GM21423 (cell line): ENCODE measurements at regions not wholly inside any gene's neighbourhood (a gene's known extent, or its start where the extent isn't known, plus 50 kb on each side); places are given as distances from the start of the nearest gene placed in this dataset.

ENCODE experiments used
- ATAC-seq: cut with Tn5 transposase; IDR thresholded peaks from one replicate; pipeline ENCODE4 v1.9.1; 2021; ENCODE audit warnings: mild to moderate bottlenecking, moderate library complexity; ENCODE audit not compliant: unreplicated experiment

DNA sequence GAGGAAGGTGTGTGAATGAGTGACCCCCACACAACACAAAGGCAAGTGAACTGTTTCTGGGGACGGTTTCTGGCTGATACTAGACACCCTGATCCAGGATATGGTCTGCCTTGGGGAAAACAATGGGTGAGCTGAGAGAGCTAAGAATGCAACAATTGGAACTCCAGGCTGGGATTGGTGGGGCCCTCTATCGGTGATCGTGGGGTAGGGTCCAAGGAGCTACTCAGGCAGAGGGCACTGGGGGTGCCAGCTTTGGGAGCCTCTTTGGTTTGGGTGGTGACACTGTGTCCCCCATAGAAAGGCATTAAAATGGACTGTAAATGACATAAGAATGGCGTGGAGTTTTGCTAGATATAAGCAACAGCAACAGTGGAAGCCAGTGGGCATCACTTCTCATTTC is 439.1 kb downstream of the DMAC1 start:
- no peak for ATAC-seq

DNA sequence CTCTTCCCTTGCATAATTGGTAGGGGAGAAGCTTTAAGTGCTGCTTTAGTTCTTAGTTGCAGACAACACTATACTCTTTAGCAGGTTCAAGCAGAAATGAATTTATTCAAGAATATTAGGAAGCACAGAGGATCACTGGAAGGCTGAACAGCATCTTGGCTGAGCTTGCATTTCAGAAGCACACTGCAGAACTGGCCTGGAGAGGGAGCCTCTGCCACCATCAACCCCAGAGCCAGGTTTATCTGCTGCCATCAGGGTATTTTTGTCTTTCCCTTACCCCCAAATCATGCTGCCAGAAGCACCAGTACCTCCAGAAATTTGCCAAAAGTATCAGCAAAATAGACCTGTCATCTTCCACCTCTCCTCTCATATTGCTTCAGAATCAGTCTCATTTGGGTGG is 440.7 kb downstream of the DMAC1 start:
- ATAC-seq: no peak

DNA sequence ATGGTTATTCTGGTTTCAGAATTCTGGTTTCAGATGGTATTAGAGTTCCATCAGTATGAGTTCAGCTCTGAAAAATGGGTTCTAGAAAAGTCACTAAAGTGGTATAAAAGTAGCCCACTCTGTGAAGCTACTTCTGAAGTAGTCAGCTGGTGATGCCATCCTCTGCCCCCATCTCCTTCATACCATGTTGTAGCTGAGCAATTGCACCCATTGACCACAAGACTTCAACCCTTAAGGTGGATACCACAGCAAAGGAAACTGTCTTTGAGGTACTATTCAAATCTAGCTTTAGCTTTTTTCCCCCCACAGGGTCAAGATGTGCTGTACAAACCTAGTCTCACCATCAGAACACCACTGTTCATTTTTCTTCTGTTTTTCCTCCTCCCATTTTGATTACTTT is 444.9 kb downstream of the DMAC1 start:
- ATAC-seq: no peak

DNA sequence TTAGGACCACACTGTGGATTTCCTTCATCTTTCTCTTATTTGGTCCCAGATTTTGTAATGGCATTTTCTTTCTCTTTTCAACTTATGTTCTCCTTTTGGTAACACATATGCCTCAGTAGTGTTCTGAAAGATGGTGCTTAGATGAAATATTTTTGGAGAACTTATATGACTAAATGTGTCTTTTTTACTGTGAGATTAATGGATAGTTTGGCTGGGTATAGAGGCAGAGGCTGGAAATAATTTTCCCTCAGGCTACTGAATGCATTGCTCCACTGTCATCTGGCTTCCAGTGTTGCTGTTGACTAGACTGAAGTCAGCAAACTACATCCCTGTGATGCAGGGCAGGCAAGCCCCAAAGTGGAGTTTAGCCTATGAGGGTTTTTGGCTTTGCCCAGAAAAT is 450.9 kb downstream of the DMAC1 start:
- no peak for ATAC-seq

DNA sequence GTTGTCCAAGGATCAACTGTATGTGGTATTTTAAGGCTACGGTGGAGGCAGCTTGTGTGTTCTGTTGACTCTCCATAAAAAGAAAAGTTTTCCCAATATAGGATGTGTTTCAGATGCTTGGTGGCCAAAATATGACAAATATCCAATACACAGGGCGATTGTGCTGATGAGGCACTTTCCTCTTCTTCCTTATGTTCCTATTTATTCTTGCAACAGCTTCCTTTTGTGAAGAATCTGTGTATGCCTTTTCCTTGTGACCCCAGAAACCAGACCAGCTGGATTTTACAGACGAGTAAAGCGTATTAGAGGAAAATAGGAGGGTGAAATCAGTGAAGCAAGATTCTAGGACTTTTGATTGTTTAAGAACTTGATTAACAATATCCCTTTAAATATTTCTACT is 452.0 kb downstream of the DMAC1 start:
- no peak for ATAC-seq

DNA sequence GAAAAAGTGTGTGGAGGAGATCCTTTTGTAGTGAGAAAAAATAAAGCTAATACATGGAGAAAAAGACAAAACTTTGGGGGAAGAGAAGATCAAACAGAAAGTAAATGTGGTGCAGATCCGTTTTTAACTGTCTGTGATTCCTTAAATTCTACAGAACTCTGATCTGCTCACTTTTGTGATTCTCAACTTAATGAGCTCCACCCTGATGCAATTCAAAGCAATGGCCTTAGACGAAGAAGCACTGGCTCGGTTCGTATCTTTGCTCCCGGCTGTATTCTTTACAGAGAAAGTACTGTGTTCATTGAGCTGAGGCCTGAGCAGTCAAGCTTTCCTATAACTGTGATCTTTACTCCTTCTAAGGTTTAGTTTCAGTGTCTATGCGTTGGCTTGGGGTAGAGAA is 453.4 kb downstream of the DMAC1 start:
- ATAC-seq: no peak

DNA sequence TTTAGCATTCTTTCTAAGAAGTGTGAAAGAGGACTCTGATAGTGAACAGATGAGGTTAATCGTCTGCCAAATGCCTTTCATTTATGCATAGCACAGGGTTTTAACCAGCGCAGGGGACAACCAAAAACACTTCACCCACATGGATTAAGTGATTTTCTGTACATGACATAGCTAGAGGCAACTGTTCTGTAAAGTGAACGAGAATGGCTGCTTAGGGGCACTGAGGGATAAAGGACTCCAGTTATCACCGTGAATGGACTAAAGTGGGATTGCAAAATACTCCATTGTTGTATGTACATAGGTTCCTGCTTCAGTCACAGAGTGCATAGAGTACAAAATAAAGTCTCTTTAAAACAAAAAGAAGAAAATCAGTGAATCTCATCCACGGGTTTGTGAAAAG is 456.8 kb downstream of the DMAC1 start:
- no peak for ATAC-seq

DNA sequence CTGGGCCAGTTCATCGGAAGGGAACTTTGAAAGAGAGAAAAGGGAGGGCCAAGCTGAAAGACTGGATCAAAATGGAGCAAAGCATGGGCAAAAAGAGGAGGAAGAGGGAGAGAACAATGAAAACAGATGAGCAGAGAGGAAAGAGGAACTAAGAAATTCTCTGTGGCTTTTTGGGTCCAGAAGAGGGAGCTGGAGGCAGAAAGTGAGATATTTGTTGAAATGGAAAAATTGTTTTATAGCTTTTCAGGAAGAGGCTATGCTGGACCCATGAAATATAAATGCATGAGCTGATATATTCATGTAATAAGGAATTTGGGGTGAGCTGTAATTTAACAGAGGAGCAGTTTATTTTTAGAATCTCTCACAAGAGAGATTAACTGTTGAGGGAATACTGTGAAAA is 457.3 kb downstream of the DMAC1 start:
- peak; percentile 77 for ATAC-seq

DNA sequence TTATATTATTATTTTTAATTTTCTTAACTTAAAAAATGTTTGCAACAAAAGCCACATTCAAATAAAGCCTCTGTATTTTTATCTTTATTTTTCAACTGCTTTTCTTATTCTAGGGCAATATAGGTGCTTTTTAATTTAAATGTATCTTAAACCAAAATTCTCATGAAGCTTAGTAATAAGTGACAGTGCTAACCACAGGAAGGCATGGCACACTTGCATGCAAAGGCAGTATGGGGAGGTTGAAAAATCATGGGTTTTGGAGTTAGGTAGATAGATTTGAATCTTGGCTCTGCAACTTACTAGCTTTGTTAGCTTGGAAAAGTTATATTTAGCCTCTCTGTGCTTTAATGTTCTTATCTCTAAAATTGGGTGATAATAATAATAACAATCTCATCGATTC is 458.0 kb downstream of the DMAC1 start:
- peak; percentile 55 for ATAC-seq

DNA sequence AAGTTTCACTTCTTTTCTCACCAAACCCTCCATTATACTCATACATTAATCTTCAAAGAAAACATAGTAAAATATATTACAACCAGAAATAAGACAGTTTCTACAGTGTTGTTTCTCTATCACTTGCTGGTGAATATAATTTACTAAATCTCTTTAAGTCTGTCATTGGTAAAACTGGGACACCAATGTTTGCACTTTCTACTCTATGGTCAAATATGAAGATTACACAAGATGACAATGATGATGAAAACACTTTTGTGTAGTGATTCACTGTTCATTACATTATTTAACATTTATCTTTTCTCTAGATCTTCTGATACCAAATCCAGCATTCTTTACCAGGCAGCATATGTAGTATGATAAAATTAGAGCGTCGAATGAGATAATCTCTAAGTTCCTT is 459.1 kb downstream of the DMAC1 start:
- ATAC-seq: no peak

DNA sequence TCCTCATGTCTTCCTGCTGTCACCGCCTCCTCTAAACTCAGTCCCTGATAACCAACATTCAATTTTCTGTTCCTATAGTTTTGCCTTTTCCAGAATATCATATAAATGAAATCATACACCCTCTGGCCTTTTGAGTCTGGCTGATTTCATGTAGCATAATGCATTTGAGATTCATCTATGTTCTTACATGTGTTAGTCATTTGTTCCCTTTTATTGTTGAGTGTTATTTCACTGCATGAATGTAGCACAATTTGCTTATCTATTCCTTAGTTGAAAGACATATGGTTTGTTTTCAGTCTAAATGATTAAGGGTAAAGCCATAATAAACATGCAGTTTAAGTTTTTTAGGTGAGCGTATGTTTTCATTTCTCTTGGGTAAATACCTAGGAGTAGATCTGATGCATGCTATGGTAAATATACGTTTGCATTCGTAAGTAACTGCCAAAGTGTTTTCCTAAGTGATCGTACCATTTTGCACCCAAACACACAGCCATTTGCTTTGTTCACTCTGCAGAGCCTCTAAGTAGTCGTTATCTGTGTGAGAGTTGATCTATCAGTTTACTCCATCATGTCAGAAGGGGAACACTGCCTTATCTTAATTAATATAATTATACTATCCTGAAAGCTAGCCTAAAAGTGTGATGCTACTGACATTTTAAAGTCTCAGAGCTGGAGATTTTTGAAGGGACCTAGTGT is 460.8 kb downstream of the DMAC1 start:
- ATAC-seq: no peak

DNA sequence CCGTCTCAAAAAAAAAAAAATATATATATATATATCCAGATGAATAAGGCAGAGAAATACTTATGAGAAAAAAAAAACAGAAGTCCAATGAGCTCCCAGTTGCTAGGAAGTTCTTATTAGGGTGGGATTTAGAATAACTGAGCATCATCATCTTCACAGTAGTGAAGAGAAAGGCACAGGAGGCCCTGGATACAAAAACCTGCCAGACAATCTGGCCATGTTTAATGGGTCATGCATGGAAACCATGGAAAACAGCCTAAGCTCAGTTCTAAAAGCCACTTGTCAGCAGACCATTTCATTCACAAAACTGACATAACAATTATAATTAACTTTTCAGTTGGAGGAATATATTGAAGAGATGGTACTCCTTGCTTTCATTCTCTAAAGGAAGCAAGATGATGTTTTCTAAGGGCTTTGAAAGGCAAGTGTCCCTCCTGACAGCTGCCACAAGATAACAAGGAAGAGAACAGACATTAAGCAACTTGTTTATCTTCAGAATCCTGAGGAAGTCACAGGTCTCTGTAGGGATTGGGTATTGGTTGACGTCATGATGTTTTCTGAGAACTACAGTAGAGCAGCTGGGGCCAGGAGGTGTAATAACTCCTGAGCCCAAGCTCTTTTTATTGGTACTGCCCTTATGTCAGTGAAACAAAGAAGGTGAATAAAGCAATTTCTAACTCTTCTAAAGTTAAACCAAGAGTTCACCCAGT is 463.1 kb downstream of the DMAC1 start:
- no peak for ATAC-seq

DNA sequence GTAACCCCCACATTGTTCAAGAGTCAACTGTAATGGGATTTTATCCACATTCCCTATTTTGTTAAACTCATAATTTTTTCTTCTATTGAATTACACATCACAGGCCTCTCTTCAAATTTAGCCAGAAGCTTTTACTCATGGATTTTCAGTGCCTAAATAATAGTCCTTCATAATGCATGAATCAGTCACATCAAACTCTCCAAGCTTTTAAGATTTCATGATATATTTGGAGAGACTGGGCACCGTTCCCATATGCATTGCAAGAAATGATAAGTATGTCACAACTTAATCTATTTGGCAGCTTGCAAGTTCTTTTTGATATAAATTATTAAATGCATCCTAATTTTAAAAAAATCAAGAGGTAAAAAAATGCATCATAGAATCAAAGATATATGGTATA is 465.9 kb downstream of the DMAC1 start:
- ATAC-seq: no peak

DNA sequence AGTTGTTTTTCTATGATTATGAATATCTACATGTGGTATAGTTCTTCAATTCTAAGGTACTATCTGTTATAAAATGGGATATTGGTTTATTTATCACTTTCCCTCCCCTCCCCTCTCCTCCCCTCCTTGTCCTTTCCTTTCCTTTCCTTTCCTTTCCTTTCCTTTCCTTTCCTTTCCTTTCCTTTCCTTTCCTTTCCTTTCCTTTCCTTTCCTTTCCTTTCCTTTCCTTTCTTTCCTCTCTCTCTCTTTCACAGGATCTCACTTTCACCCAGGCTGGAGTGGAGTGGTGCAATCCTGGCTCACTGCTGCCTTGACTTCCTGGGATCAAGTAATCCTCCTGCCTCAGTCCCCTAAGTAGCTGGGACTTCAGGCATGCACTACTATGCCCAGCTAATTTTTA is 466.8 kb downstream of the DMAC1 start:
- no peak for ATAC-seq

DNA sequence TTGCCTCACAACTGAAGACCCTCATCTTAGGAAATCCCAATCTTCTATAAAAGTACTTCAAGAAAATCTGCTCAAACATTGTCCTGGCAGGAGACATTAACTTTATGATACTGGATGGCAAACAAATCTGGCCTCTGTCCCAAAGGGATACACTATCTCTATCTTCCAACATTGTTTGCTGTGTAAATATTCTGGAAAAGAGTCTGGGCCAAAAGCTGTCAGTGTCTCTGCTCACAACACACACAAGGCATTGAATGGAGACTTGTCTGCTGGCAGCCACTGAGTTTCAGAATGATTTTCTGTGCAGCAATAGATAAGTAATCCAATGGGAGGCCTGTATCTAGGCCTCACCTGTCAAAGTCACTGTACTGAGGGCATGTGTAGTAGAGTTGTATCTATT is 471.1 kb downstream of the DMAC1 start:
- no peak for ATAC-seq

DNA sequence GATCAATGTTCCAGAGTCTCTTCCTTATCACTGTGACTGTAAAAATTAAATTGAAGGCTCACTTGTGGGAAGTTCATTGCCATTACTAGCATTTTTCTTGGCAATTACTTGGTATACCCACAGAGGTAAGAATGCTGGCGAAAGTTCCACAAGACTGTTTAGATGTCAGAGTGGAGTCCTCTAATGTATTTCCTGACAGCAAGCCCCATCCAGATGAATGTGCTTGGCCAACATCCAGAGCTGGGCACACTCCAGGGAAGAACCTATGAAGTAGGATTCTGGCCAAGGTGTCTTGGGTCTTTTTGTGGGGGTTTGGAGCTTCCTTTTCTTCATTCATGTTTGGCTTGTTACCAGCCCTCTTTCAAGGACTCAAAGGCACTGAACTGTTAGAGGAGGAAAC is 473.6 kb downstream of the DMAC1 start:
- no peak for ATAC-seq

DNA sequence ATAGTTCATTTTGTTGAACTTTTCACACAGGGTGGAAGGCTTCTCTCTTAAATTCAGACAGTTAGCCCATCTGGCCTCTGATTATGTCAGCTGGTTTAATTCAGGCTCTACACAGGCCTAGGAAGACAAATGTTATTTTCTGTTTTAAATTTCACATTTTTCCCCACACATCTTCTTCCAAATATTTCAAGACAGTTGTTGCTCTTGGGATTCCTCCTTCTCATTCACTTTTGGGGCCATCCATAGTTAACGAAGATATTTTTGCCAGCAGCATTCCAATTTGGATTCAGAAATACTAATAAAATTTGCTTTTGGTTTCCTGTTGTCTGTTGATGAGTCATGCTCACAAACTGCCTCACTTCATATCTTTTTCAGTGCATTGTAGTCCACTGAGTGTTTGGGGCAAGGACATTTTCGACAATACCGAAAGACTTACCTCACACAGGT is 475.4 kb downstream of the DMAC1 start:
- no peak for ATAC-seq

DNA sequence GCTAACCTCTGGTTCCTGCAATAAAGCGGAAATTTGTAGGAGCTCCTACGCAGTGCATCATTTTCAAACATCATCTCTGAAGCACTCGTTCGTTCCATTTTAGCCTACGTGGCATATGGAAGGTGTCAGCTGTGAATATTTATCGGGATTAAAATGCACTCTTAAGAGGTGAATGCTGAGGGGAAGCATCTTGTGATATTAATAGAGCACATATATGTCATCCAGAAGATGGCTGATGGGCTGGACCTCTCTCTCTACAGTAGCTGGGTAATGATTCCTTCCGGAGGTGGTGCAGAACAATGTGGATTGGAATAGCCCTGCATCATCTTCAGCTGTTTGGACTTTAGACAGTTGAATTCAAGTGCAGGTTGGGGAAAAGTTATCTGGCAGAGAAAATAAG is 478.7 kb downstream of the DMAC1 start:
- ATAC-seq: no peak

DNA sequence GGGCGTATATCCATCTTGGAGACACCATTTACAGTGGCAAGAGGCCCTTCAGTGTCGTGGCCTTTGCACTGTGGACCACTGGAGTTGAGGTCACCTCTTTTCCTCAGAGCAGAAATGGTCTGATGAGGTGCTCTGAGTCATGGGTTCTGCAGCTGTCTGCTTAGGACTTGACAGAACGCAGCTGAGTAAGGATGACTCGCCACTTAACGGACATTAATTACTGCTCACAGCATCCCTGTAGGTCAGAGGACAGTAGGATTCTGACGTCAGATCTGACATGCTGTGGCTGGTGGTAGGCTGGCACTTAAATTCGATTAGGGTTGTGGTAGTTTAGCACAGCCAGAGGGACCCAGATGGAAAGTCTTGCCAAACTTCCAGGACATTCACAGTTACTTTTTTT is 479.4 kb downstream of the DMAC1 start:
- no peak for ATAC-seq

DNA sequence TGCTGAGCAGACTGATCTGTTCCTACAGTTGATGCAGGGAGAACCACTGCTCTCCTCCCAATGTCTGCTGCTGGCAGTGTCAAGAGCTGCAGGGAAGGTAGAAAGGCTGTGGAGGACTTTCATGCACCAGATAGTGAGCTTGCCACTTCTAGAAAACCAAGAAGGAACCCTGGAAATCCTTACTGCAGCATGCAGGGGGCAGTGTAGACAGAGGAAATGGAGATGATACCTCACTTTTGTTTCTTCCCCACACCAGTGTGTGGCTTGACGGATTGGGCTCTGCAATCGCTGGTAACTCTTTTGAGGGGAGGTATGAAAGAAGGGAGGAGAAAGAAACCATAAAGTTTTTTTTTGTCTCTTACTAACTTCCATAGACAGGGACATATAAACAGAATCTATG is 480.7 kb downstream of the DMAC1 start:
- no peak for ATAC-seq

DNA sequence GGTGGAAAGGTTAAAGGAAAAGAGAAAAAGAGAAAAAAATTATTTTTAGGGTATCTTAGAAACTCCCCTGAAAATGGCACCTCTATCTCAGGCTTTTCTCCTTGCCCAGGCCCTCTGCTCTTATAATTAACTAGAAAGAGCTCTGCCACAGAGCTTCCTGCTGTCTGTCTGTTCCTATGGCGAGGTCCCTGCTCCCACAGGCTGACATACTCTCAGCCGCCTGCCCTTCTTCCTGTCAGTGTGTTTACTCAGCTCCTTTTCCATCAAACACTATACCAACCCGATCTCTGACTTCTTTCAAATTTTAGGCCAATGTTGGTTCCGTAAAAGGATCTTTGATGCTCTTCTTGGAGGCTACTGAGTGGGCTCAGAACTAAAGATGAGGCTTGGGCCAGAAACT is 482.6 kb downstream of the DMAC1 start:
- ATAC-seq: no peak

DNA sequence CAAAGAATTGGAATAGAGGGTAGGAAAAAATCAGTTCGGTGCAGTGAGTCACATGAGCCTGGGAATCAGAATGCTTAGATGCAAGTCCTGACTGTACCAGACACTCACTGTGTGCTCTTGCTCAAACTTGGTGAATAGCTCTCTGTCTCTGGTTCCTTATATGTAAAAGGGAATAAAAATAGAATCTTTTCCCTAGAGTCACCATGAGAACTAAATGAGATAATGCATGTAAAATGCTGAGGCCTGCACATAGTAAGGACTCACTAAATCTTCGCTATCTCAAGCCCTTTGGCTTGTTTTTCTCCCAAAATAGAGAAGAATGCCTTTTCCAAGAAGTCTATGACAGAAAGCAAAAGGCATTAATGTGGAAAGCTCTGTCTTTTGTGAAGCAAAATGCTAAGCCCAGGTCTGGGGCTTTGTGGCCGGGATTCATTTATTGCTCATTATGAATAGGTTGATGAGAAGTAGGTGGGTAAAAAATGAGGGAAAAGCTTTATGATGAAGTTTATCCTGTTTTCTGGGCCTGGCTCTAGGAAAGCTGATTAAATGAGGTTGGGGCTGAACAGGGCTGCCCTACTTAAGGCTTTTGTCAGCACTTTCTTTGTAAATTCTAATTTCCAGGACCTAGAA is 483.3 kb downstream of the DMAC1 start:
- no peak for ATAC-seq
